ENCODE measurements at regions not wholly inside any gene's neighbourhood (a gene's known extent, or its start where the extent isn't known, plus 50 kb on each side); places are given as distances from the start of the nearest gene placed in this dataset.

DNA sequence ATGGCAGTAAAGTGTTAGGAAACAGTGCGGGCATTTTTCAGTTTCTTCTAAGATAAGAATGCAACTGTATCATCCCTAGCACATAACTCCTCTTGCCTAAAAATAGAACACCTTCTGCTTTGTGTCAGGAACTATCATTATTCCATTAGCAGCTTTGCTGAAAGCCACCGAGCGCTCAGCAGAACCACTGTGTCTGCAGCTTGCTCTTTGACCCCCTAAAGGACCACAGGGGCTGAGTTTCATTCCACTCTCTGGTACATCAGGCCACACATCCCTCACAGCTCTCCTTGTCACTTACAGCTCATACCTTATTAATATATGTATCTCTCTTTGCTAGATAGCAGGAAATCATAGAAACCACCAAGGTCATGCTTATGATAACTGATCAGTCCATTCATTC is 360.2 kb downstream of the KCNA4 start:
- TF ChIP-seq, protein P1, sequence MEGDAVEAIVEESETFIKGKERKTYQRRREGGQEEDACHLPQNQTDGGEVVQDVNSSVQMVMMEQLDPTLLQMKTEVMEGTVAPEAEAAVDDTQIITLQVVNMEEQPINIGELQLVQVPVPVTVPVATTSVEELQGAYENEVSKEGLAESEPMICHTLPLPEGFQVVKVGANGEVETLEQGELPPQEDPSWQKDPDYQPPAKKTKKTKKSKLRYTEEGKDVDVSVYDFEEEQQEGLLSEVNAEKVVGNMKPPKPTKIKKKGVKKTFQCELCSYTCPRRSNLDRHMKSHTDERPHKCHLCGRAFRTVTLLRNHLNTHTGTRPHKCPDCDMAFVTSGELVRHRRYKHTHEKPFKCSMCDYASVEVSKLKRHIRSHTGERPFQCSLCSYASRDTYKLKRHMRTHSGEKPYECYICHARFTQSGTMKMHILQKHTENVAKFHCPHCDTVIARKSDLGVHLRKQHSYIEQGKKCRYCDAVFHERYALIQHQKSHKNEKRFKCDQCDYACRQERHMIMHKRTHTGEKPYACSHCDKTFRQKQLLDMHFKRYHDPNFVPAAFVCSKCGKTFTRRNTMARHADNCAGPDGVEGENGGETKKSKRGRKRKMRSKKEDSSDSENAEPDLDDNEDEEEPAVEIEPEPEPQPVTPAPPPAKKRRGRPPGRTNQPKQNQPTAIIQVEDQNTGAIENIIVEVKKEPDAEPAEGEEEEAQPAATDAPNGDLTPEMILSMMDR (IDR thresholded peaks at IDR 0.05; ENCODE audit: borderline replicate concordance, insufficient read depth, low read depth, low read length) = no peak
- no peak overlapping the region for H3K4me3 ChIP-seq (ENCODE audit: low read depth, low read length)

DNA sequence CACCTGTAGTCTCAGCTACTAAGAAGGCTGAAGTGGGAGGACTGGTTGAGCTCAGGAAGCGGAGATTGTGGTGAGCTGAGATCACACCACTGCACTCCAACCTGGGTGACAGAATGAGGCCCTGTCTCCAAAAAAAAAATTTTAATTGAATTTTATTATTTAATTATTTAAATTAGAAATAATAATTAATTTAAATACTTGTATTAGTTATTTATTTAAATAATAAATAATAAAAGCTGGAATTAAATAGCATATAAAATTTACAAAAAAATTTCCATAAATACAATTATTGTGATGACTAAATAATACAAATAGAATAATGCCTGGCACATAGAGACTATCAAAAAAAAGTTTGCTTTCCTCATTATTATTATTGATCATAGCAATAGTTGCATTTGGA is 371.5 kb downstream of the KCNA4 start:
- H3K4me3 ChIP-seq (ENCODE audit: low read depth, low read length) = no peak overlapping the region
- TF ChIP-seq, protein P1 (IDR thresholded peaks at IDR 0.05; ENCODE audit: borderline replicate concordance, insufficient read depth, low read depth, low read length) = no peak

DNA sequence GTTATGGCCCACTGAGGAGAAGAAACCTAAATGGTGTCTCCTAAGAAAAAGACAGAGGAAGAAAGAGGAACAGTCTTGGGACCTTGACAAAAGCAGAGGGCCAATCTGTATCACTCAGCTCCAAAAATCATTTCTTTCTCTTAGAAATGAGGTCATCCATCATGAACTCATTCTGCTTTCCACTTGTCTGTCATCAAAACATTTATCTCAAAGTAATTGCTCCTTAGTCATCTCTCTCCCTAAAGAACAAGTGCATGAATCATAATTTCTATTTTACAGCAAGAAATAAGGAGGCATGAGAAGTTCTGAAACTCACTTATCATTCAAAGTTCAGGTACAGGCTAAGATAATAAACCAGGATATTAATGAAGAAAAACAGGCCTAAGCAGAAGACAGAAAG is 375.6 kb downstream of the KCNA4 start:
- H3K4me3 ChIP-seq (ENCODE audit: low read depth, low read length) = no peak overlapping the region
- TF ChIP-seq, protein P1 (IDR thresholded peaks at IDR 0.05; ENCODE audit: borderline replicate concordance, insufficient read depth, low read depth, low read length) = no peak

DNA sequence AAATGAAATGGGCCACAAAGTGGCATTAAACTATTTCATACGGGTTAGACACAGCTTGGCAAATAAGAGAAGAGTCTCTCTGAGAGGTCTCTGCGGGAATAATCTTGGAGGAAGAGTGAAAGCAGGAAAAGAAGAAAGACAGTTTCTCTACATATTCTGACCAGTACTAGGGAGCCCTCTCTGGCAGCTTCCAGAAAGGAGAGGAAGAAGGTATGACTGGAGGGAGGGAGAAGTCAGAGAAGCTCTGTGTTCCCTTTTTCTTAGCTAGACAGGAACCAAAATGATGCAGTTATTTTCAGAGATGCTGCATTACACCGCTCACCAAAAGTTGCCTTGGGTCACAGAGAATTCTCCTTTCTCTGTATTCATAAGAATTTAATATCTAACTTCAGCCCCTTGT is 382.1 kb downstream of the KCNA4 start:
- TF ChIP-seq, protein P1 (IDR thresholded peaks at IDR 0.05; ENCODE audit: borderline replicate concordance, insufficient read depth, low read depth, low read length) = no peak
- H3K4me3 ChIP-seq (ENCODE audit: low read depth, low read length) = no peak overlapping the region

DNA sequence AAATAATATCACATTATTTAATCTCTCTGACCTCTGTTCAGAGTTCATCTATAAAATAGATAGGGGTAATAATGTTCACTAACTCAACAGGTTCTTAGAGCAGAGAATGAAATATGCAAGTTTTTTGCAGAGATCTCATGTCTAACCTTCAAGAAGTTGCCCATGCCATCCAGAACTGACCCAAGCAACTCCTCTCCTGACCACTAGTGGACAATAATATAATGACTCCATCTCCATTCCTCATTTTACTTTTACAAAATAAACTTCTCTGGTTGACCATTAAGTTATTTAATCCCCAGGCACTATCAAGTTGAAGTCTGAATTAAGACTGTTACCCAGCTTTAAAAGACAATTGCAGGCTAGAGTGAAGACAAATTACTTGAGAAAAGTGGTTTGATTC is 382.6 kb downstream of the KCNA4 start:
- TF ChIP-seq, protein P1 (IDR thresholded peaks at IDR 0.05; ENCODE audit: borderline replicate concordance, insufficient read depth, low read depth, low read length) = no peak
- H3K4me3 ChIP-seq (ENCODE audit: low read depth, low read length) = no peak overlapping the region

DNA sequence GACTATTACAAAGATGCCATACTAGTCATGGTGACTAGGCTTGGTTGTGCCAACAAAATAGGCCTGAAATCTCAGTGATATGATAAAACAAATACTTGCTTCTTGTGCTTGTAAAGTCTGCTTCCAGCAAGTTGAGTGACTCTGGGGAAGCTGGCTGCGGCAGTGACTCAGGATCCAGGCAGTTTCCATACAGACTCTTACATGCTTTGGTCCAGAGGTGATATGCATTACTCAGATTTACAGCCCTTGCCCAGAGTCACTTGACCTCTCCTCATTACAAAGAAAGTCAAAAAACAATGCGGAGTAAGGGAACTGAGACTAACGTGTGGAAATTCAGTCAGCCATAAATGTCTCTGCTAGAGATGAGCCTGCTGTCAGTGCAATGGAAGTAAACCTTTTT is 387.5 kb downstream of the KCNA4 start:
- H3K4me3 ChIP-seq (ENCODE audit: low read depth, low read length) = no peak overlapping the region
- TF ChIP-seq, protein P1 (IDR thresholded peaks at IDR 0.05; ENCODE audit: borderline replicate concordance, insufficient read depth, low read depth, low read length) = no peak

DNA sequence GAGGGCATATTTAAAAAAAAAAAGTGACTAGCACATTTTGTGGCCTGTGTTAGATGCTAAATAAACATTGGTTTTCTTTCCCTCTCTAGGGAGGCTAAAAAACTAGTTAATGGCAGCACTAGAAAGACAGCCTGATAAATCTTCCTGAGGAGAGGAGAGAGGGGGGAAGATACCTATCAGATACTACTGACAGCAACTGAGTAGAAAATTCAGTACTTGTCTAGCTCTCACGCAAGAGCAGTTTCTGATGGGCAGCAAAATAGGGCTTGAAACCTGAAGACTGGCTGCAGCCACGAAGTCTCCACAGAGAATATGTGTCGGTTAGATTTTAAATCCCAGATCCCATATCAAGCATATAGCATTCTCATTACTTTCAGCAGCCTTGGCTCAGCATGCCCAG is 388.2 kb downstream of the KCNA4 start:
- TF ChIP-seq, protein P1 (IDR thresholded peaks at IDR 0.05; ENCODE audit: borderline replicate concordance, insufficient read depth, low read depth, low read length) = no peak
- no peak overlapping the region for H3K4me3 ChIP-seq (ENCODE audit: low read depth, low read length)
